ENCODE measurements at regions not wholly inside any gene's neighbourhood (a gene's known extent, or its start where the extent isn't known, plus 50 kb on each side); places are given as distances from the start of the nearest gene placed in this dataset.

DNA sequence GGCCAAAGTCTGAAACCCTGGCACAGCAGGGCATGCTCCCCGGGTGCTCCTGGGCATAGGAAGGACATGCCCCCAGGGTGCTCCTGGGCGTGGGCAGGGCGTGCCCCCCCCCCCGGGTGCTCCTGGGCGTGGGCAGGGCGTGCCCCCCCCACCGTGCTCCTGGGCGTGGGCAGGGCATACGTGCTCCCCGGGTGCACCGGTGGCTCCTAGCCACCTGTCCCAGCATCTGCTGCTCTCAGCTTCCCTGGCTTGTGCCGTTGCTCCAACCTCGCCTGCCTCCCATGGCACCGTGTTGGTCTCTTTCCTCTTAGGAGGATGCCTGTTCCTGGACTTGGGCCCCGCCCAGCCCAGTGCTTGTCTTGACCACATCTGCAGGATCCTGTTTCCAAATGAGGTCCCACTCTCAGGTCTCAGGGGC is 95.6 kb upstream of the CTDP1 start:
- Histone ChIP-seq H3K4me3 (ENCODE audit: low read length) (no peak overlapping the region), H3K36me3 (replicated peaks; ENCODE audit: insufficient read depth, low read length) (no peaks in the 10 kb centered on the region), H3K9me3 (replicated peaks; ENCODE audit: insufficient read depth, low read length) (no peaks in the 10 kb centered on the region), H3K4me1 (ENCODE audit: low read length) (no peaks in the 10 kb centered on the region), H4K20me1 (ENCODE audit: insufficient read depth, low read length) (no peaks in the 10 kb centered on the region), H3K4me2 (ENCODE audit: low read depth, low read length) (no peak overlapping the region), H3F3A (ENCODE audit: insufficient read depth, low read length) (no peaks in the 10 kb centered on the region), H3K27ac (ENCODE audit: low read length) (no peak overlapping the region), H2AFZ (ENCODE audit: low read length) (no peak overlapping the region), H3K27me3 (replicated peaks; ENCODE audit: insufficient read depth, low read length) (no peaks in the 10 kb centered on the region), H3K9ac (ENCODE audit: low read length) (no peak overlapping the region), H3K79me2 (ENCODE audit: low read length) (no peaks in the 10 kb centered on the region), H3K9me2 (replicated peaks; ENCODE audit: insufficient read depth, low read length) (no peaks in the 10 kb centered on the region)
- DNase-seq, result no peak
- TF ChIP-seq EZH2phosphoT487 (IDR thresholded peaks at IDR 0.05; ENCODE audit: low read length) (no peak), EZH2 (optimal IDR thresholded peaks at IDR 0.05; ENCODE audit: low read depth, low read length) (no peak)
- TF ChIP-seq, protein P1, sequence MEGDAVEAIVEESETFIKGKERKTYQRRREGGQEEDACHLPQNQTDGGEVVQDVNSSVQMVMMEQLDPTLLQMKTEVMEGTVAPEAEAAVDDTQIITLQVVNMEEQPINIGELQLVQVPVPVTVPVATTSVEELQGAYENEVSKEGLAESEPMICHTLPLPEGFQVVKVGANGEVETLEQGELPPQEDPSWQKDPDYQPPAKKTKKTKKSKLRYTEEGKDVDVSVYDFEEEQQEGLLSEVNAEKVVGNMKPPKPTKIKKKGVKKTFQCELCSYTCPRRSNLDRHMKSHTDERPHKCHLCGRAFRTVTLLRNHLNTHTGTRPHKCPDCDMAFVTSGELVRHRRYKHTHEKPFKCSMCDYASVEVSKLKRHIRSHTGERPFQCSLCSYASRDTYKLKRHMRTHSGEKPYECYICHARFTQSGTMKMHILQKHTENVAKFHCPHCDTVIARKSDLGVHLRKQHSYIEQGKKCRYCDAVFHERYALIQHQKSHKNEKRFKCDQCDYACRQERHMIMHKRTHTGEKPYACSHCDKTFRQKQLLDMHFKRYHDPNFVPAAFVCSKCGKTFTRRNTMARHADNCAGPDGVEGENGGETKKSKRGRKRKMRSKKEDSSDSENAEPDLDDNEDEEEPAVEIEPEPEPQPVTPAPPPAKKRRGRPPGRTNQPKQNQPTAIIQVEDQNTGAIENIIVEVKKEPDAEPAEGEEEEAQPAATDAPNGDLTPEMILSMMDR (IDR thresholded peaks at IDR 0.05; ENCODE audit: low read length), result no peak

DNA sequence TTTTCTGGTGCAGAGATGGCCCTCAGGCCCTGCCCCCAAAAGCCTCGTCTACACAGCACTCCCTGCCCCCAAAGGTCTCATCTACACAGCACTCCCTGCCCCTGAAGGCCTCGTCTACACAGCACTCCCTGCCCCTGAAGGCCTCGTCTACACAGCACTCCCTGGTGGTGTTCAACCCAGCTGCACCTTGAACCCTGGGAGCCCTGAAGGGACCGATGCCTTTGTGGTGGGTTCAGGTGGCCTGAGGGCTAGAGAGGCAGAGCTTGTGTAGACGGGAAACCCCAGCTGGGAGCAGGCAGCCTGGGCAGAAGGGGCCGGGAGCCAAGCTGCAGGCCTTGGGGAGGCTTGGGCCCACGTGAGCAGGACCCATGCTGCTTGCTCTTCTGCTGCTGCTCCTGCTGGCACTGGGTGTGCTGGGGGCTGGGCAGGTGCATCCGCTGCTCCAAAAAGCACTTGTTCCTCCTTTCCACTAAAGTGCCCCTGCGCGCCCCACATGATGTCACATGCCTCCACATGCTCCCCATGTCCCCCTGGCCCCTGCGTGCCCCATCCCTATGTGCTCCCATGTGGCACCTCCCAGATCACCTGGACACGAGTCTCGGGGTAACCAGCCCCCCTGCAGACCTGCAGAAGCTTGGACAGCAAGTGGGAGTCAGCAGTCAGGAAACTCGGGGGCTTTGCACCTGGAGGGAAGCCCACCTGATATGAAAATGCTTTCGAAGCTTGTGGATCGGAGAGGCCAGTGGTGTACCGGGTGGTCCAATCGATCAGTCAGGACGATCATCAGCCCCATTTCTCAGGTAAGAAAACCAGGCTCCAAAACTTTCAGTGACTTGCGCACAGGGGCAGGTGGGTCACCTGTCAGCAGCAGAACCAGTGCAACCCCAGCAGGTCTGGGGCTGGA is 94.9 kb upstream of the CTDP1 start:
- DNase-seq, result no peak
- Histone ChIP-seq H3K9me2 (replicated peaks; ENCODE audit: insufficient read depth, low read length) (no peaks in the 10 kb centered on the region), H3K9me3 (replicated peaks; ENCODE audit: insufficient read depth, low read length) (no peaks in the 10 kb centered on the region), H3F3A (ENCODE audit: insufficient read depth, low read length) (no peaks in the 10 kb centered on the region), H3K4me3 (ENCODE audit: low read length) (no peak overlapping the region), H3K27ac (ENCODE audit: low read length) (no peak overlapping the region), H4K20me1 (ENCODE audit: insufficient read depth, low read length) (no peaks in the 10 kb centered on the region), H3K27me3 (replicated peaks; ENCODE audit: insufficient read depth, low read length) (no peaks in the 10 kb centered on the region), H2AFZ (ENCODE audit: low read length) (no peak overlapping the region), H3K36me3 (replicated peaks; ENCODE audit: insufficient read depth, low read length) (no peaks in the 10 kb centered on the region), H3K4me2 (ENCODE audit: low read depth, low read length) (no peak overlapping the region), H3K9ac (ENCODE audit: low read length) (no peak overlapping the region), H3K4me1 (ENCODE audit: low read length) (no peaks in the 10 kb centered on the region), H3K79me2 (ENCODE audit: low read length) (no peaks in the 10 kb centered on the region)
- TF ChIP-seq, protein P1 (IDR thresholded peaks at IDR 0.05; ENCODE audit: low read length), result no peak
- TF ChIP-seq EZH2 (optimal IDR thresholded peaks at IDR 0.05; ENCODE audit: low read depth, low read length) (no peak), EZH2phosphoT487 (IDR thresholded peaks at IDR 0.05; ENCODE audit: low read length) (no peak)

DNA sequence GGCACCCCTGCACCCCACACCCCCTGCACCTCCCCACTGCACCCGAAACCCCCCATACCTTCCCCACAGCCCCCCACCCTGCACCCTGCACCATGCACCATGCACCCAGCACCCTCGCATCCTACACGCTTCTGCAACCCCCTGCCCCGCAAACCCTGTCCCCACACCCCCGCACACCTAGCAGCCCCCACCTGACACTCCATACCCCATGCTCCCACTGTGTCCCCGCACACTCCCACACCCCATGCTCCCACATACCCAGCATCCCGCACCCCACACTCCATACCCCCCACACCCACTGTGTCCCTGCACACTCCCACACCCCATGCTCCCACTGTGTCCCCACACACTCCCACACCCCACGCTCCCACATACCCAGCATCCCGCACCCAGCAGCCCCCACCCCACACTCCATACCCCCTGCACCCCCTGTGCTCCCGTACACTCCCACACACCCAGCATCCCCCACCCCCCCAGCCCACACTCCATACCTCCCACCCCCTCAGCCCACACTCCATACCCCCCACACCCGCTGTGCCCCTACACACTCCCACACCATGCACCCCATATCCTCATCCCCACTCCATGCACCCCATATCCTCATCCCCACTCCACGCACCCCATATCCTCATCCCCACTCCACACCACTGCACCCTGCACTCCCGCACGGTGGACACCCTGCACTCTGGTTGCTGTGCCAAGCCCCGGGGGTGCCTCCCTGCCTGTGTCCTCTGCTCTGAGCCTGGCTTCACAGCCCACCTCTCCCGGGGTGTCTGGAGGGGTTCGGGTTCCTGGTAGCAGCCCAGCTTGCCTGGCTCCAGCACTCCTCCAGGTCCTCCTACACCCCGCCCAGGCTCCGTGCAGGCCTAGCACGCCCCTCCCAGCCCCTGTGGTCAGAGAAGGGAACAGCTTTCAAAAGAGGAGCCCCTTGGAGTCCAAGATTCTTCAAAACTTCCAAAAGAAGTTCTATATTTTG is 93.9 kb upstream of the CTDP1 start:
- no peaks in the 10 kb centered on the region for H3F3A ChIP-seq (ENCODE audit: insufficient read depth, low read length)
- DNase-seq, result no peak
- H3K27me3 ChIP-seq (replicated peaks; ENCODE audit: insufficient read depth, low read length), result no peaks in the 10 kb centered on the region
- no peak overlapping the region for H2AFZ ChIP-seq (ENCODE audit: low read length)
- no peak overlapping the region for H3K9ac ChIP-seq (ENCODE audit: low read length)
- TF ChIP-seq, protein P1 (IDR thresholded peaks at IDR 0.05; ENCODE audit: low read length), result no peak
- no peak for TF ChIP-seq EZH2phosphoT487 (IDR thresholded peaks at IDR 0.05; ENCODE audit: low read length)
- no peaks in the 10 kb centered on the region for H3K79me2 ChIP-seq (ENCODE audit: low read length)
- H3K9me3 ChIP-seq (replicated peaks; ENCODE audit: insufficient read depth, low read length), result no peaks in the 10 kb centered on the region
- H3K27ac ChIP-seq (ENCODE audit: low read length), result no peak overlapping the region
- H3K4me2 ChIP-seq (ENCODE audit: low read depth, low read length), result no peak overlapping the region
- no peaks in the 10 kb centered on the region for H3K4me1 ChIP-seq (ENCODE audit: low read length)
- H3K36me3 ChIP-seq (replicated peaks; ENCODE audit: insufficient read depth, low read length), result no peaks in the 10 kb centered on the region
- no peaks in the 10 kb centered on the region for H3K9me2 ChIP-seq (replicated peaks; ENCODE audit: insufficient read depth, low read length)
- no peaks in the 10 kb centered on the region for H4K20me1 ChIP-seq (ENCODE audit: insufficient read depth, low read length)
- H3K4me3 ChIP-seq (ENCODE audit: low read length), result no peak overlapping the region

All from MM.1S (cell line).